Duodenal mucosa (tissue), 2 donors: ENCODE measurements at regions not wholly inside any gene's neighbourhood (a gene's known extent, or its start where the extent isn't known, plus 50 kb on each side); places are given as distances from the start of the nearest gene placed in this dataset.

Experiments
- H3K27ac ChIP-seq: one replicate; pipeline ENCODE4 v1.7.0; 2013; ENCODE audit warnings: low read depth, low read length
- H3K27me3 ChIP-seq, 2 donors: one replicate each; pipeline ENCODE4 v1.7.0; 2013; ENCODE audit warnings: low read length in 2 of 2, control low read depth in 1 of 2; ENCODE audit not compliant: insufficient read depth in 2 of 2, control insufficient read depth in 1 of 2
- H3K36me3 ChIP-seq, 2 donors: one replicate each; pipeline ENCODE4 v1.7.0; 2013; ENCODE audit warnings: low read length in 2 of 2, control low read depth in 1 of 2; ENCODE audit not compliant: insufficient read depth in 2 of 2, control insufficient read depth in 1 of 2
- H3K4me1 ChIP-seq, 2 donors: one replicate each; pipeline ENCODE4 v1.7.0; 2013; ENCODE audit warnings: low read length in 2 of 2, control low read depth in 1 of 2; ENCODE audit not compliant: insufficient read depth in 2 of 2, control insufficient read depth in 1 of 2
- H3K4me3 ChIP-seq, 2 donors: one replicate each; pipeline ENCODE4 v1.7.0; 2013; ENCODE audit warnings: low read length in 2 of 2, low read depth in 1 of 2
- H3K9ac ChIP-seq, 2 donors: one replicate each; pipeline ENCODE4 v1.7.0; 2013; ENCODE audit warnings: low read length in 2 of 2, low read depth in 1 of 2
- H3K9me3 ChIP-seq, 2 donors: one replicate each; pipeline ENCODE4 v1.7.0; 2013; ENCODE audit warnings: low read length in 2 of 2, control low read depth in 1 of 2; ENCODE audit not compliant: control insufficient read depth in 1 of 2

GRCh38 chr2:383888-384287, 96.0 kb upstream of the ALKAL2 start:
- Histone ChIP-seq H3K27me3 (no peaks in the 10 kb centered on the region), H3K9ac (no peak overlapping the region), H3K4me1 (peaks cover 0 to 4% of the 10 kb centered on the region in 2 donors), H3K9me3 (no peaks in the 10 kb centered on the region), H3K27ac (no peak overlapping the region), H3K36me3 (no peaks in the 10 kb centered on the region), H3K4me3 (no peak overlapping the region)

- Histone ChIP-seq H3K36me3 (no peaks in the 10 kb centered on the region), H3K27ac (no peak overlapping the region), H3K4me3 (no peak overlapping the region), H3K4me1 (peaks cover 0 to 4% of the 10 kb centered on the region in 2 donors), H3K9me3 (no peaks in the 10 kb centered on the region), H3K9ac (no peak overlapping the region), H3K27me3 (no peaks in the 10 kb centered on the region)
Measured at GRCh38 chr2:383178-383577, 95.3 kb upstream of the ALKAL2 start.

GRCh38 chr2:382728-383022, 94.8 kb upstream of the ALKAL2 start:
- Histone ChIP-seq H3K27me3 (no peaks in the 10 kb centered on the region), H3K4me3 (no peak overlapping the region), H3K4me1 (peaks cover 0 to 4% of the 10 kb centered on the region in 2 donors), H3K36me3 (no peaks in the 10 kb centered on the region), H3K9ac (no peak overlapping the region), H3K27ac (no peak overlapping the region), H3K9me3 (no peaks in the 10 kb centered on the region)

DNA sequence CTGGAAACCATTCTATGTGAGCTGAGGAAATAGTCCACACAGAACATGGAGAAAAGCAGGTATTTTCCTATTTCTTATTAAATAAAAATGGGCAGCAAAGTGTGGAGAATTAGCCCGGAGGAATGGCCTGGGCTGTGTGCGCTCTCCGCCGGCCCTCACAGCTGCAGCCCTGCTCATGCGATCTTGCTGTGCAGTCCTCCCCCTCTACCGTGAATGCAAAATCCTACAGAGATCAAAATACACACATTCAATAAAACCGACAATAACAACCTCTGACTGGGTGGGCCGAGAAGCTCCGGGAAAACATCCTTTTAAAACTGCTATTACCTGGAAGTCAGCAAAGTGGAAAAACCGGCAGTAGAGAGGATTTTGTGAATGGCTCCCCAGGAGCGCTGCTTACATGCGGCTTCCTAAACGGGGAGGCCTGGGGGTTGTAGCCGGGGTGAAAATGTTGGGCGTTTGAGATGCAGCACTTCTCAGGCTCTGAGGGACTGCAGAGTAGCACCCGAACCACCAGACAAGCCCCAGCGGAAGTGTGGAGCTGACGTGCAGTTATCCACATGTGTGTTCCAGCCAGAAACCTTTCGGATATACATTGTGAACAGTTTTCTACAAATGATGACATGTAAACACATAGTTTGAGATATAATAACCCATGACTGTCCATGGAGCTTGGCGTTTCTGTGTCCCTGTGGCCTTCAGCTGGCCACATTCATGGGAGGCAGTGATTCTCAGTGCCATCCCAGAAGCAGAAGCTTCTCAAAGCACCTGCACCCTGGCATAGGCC, 94.2 kb upstream of the ALKAL2 start:
- H3K9ac ChIP-seq: no peak overlapping the region
- H3K27ac ChIP-seq: no peak overlapping the region
- no peaks in the 10 kb centered on the region for H3K27me3 ChIP-seq
- no peak overlapping the region for H3K4me3 ChIP-seq
- peaks cover 0 to 4% of the 10 kb centered on the region in 2 donors for H3K4me1 ChIP-seq
- H3K9me3 ChIP-seq: no peaks in the 10 kb centered on the region
- no peaks in the 10 kb centered on the region for H3K36me3 ChIP-seq

GRCh38 chr2:381181-381580, 93.3 kb upstream of the ALKAL2 start:
- H3K9me3 ChIP-seq: no peaks in the 10 kb centered on the region
- no peaks in the 10 kb centered on the region for H3K27me3 ChIP-seq
- no peak overlapping the region for H3K27ac ChIP-seq
- H3K9ac ChIP-seq: no peak overlapping the region
- H3K36me3 ChIP-seq: no peaks in the 10 kb centered on the region
- peaks cover 0 to 4% of the 10 kb centered on the region in 2 donors for H3K4me1 ChIP-seq
- no peak overlapping the region for H3K4me3 ChIP-seq

DNA sequence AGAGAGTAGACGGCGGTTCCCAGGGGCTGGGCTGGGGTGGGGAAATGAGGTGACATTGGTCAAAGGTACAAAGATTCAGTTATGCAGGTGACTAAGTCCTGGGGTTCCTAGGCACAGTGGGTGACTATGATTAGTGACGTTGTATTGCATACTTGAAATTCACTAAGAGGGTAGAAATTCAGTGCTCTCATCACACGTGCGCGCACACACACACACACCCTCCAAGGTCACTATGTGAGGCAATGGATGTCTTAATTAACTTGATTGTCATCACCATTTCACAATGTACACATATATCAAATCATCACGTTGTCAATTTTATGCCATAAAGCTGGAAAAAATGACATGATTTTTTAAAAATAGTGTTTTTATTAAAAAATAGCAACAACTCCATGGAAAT, 92.9 kb upstream of the ALKAL2 start:
- Histone ChIP-seq H3K27me3 (no peaks in the 10 kb centered on the region), H3K4me3 (no peak overlapping the region), H3K27ac (no peak overlapping the region), H3K4me1 (peaks cover 0 to 4% of the 10 kb centered on the region in 2 donors), H3K36me3 (no peaks in the 10 kb centered on the region), H3K9me3 (no peaks in the 10 kb centered on the region), H3K9ac (no peak overlapping the region)

DNA sequence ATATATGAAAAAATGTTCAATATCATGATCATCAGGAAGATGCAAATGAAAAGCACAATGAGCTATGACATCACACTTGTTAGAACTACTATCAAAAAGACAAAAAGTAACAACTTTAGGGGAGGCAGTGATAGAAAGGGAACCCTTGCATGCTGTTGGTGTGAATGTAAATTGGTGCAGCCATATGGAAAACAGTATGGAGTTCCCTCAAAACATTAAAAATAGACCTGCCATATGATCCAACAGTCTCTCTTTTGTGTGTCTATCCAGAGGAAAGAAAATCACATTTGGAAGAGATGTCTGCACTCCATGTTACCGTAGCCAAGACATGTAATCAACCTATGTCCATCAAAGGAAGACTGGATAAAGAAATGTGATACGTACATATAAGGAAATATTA, 92.3 kb upstream of the ALKAL2 start:
- Histone ChIP-seq H3K27me3 (no peaks in the 10 kb centered on the region), H3K4me1 (peaks cover 0 to 4% of the 10 kb centered on the region in 2 donors), H3K36me3 (no peaks in the 10 kb centered on the region), H3K4me3 (no peak overlapping the region), H3K9me3 (no peaks in the 10 kb centered on the region), H3K9ac (no peak overlapping the region), H3K27ac (no peak overlapping the region)

DNA sequence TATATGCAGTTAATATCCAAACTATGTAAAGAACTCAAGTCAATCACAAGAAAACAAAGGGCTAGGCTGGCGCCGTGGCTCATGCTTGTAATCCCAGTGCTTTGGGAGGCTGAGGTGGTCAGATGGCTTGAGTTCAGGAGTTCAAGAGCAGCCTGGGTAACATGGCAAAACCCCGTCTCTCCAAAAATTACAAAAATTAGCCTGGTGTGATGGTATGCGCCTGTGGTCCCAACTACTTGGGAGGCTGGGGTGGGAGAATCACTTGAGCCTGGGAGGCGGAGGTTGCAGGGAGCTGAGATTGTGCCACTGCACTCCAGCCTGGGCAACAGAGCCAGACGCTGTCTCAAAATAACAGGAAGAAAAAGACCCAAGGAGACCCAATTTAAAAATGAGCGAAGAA, 91.9 kb upstream of the ALKAL2 start:
- H3K9ac ChIP-seq: no peak overlapping the region
- no peaks in the 10 kb centered on the region for H3K27me3 ChIP-seq
- H3K36me3 ChIP-seq: no peaks in the 10 kb centered on the region
- H3K9me3 ChIP-seq: no peaks in the 10 kb centered on the region
- no peak overlapping the region for H3K27ac ChIP-seq
- H3K4me3 ChIP-seq: no peak overlapping the region
- H3K4me1 ChIP-seq: peaks cover 0 to 4% of the 10 kb centered on the region in 2 donors

GRCh38 chr2:378364-378763, 90.5 kb upstream of the ALKAL2 start:
- Histone ChIP-seq H3K4me3 (no peak overlapping the region), H3K27me3 (no peaks in the 10 kb centered on the region), H3K4me1 (peaks cover 0 to 3% of the 10 kb centered on the region in 2 donors), H3K36me3 (no peaks in the 10 kb centered on the region), H3K27ac (no peak overlapping the region), H3K9ac (no peak overlapping the region), H3K9me3 (no peaks in the 10 kb centered on the region)

GRCh38 chr2:377414-377813, 89.5 kb upstream of the ALKAL2 start:
- Histone ChIP-seq H3K4me3 (no peak overlapping the region), H3K27ac (no peak overlapping the region), H3K36me3 (no peaks in the 10 kb centered on the region), H3K27me3 (no peaks in the 10 kb centered on the region), H3K9me3 (no peaks in the 10 kb centered on the region), H3K4me1 (no peaks in the 10 kb centered on the region), H3K9ac (no peak overlapping the region)

DNA sequence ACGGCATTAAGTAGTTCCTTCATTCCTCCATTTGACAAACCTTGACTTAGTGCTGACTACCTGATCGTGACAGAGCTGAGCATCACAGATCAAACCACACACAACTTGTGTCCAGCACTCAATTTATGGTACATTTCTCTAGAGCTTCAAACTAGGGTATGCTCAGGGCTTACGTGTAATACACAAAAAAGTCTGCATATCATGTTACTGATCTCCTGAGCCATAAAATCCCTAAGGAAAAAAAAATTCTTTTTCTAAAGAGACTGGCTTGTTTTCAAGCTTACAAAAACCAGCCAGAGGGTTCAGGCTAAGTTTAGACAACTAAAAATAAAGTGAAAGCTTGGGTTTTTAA, 88.0 kb upstream of the ALKAL2 start:
- Histone ChIP-seq H3K27me3 (no peaks in the 10 kb centered on the region), H3K4me3 (no peak overlapping the region), H3K9me3 (no peaks in the 10 kb centered on the region), H3K36me3 (no peaks in the 10 kb centered on the region), H3K9ac (no peak overlapping the region), H3K27ac (no peak overlapping the region), H3K4me1 (no peaks in the 10 kb centered on the region)
